Transverse colon (tissue), 4 donors: ENCODE measurements at regions not wholly inside any gene's neighbourhood (a gene's known extent, or its start where the extent isn't known, plus 50 kb on each side); places are given as distances from the start of the nearest gene placed in this dataset.

Source experiments
- POLR2A ChIP-seq: fragments of 450-650 bp; IDR thresholded peaks from one replicate; pipeline ENCODE4 v1.6.1; 2016; ENCODE audit warnings: antibody characterized with exemption, mild to moderate bottlenecking, moderate library complexity
- POLR2AphosphoS5 ChIP-seq, 3 donors: sonication (generic); formaldehyde crosslinking; IDR thresholded peaks; one replicate each; pipeline ENCODE4 v1.6.1; 2016; ENCODE audit warnings: antibody characterized with exemption in 3 of 3
- TF ChIP-seq, protein P1 (sequence below), 5 experiments: fragments of 200-600 bp in 3 of 5; fragments of 450-650 bp in 2 of 5; sonication (generic) in 3 of 5; IDR thresholded peaks; 1 replicate in 2 of 5; 2 replicates in 3 of 5; pipeline ENCODE4 v1.5.1; 2016 to 2017; ENCODE audit warnings: antibody characterized with exemption in 5 of 5, inconsistent platforms in 3 of 5, mild to moderate bottlenecking in 2 of 5, moderate library complexity in 1 of 5

DNA sequence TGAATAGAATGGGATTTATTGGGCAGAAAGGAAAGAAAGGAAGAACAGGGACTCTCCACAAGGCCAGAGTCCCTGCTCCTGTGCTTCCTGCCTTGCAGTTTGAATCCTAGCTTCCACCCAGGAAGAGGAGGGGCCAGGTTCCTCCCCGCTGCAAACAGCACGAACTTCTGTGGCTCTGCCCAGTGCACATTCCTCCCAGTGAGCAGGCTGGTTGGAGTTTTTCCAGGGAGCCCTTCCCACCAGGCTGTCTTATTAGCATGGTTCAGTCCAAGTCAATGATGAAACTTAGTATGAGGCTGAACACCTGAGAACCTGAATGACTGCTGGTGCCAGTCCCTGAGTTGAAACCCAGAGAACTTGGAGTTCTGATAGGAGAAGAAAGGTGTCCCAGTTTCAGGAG lies 247.2 kb downstream of the DUSP10 start:
- no peak for TF ChIP-seq POLR2A
- TF ChIP-seq, protein P1, sequence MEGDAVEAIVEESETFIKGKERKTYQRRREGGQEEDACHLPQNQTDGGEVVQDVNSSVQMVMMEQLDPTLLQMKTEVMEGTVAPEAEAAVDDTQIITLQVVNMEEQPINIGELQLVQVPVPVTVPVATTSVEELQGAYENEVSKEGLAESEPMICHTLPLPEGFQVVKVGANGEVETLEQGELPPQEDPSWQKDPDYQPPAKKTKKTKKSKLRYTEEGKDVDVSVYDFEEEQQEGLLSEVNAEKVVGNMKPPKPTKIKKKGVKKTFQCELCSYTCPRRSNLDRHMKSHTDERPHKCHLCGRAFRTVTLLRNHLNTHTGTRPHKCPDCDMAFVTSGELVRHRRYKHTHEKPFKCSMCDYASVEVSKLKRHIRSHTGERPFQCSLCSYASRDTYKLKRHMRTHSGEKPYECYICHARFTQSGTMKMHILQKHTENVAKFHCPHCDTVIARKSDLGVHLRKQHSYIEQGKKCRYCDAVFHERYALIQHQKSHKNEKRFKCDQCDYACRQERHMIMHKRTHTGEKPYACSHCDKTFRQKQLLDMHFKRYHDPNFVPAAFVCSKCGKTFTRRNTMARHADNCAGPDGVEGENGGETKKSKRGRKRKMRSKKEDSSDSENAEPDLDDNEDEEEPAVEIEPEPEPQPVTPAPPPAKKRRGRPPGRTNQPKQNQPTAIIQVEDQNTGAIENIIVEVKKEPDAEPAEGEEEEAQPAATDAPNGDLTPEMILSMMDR (IDR thresholded peaks at IDR 0.05): no peak
- no peak for TF ChIP-seq POLR2AphosphoS5 (IDR thresholded peaks at IDR 0.05)
